GM23248 (cell line): ENCODE measurements at regions not wholly inside any gene's neighbourhood (a gene's known extent, or its start where the extent isn't known, plus 50 kb on each side); places are given as distances from the start of the nearest gene placed in this dataset.

Experiments
- DNase-seq: peaks from one replicate; pipeline ENCODE4 v3.0.0-alpha.2; 2015
- H2AFZ ChIP-seq: fragments of 200-600 bp; sonication (generic); 2 replicates; pipeline ENCODE4 v1.6.1; 2016; ENCODE audit warnings: antibody characterized with exemption
- H3F3A ChIP-seq: fragments of 200-600 bp; sonication (generic); 2 replicates; pipeline ENCODE4 v1.6.1; 2016; ENCODE audit warnings: mild to moderate bottlenecking, antibody characterized with exemption, mixed run types; ENCODE audit not compliant: insufficient read depth
- H3K27ac ChIP-seq: fragments of 200-600 bp; sonication (generic); 2 replicates; pipeline ENCODE4 v1.5.1; 2016; ENCODE audit warnings: mild to moderate bottlenecking
- H3K27me3 ChIP-seq: fragments of 200-600 bp; sonication (generic); replicated peaks from 2 replicates; pipeline ENCODE4 v1.6.1; 2016; ENCODE audit warnings: mild to moderate bottlenecking; ENCODE audit not compliant: insufficient read depth
- H3K36me3 ChIP-seq: fragments of 200-600 bp; sonication (generic); 2 replicates; pipeline ENCODE4 v1.6.1; 2016; ENCODE audit warnings: low read depth, mild to moderate bottlenecking
- H3K4me1 ChIP-seq: fragments of 200-600 bp; sonication (generic); 2 replicates; pipeline ENCODE4 v1.6.1; 2016; ENCODE audit warnings: mild to moderate bottlenecking; ENCODE audit not compliant: insufficient read depth
- H3K4me2 ChIP-seq: fragments of 200-600 bp; sonication (generic); one replicate; pipeline ENCODE4 v1.6.1; 2016; ENCODE audit warnings: mild to moderate bottlenecking; ENCODE audit not compliant: unreplicated experiment
- H3K4me3 ChIP-seq: fragments of 200-600 bp; sonication (generic); 2 replicates; pipeline ENCODE4 v1.5.1; 2016; ENCODE audit warnings: mild to moderate bottlenecking
- H3K79me2 ChIP-seq: fragments of 200-600 bp; sonication (generic); 2 replicates; pipeline ENCODE4 v1.6.1; 2016; ENCODE audit warnings: mild to moderate bottlenecking; ENCODE audit not compliant: insufficient read depth
- H3K9ac ChIP-seq: fragments of 200-600 bp; sonication (generic); 2 replicates; pipeline ENCODE4 v1.6.1; 2016; ENCODE audit warnings: mild to moderate bottlenecking
- H3K9me2 ChIP-seq: fragments of 200-600 bp; sonication (generic); 2 replicates; pipeline ENCODE4 v1.6.1; 2016; ENCODE audit warnings: mixed run types, mild to moderate bottlenecking, moderate library complexity; ENCODE audit not compliant: insufficient read depth
- H3K9me3 ChIP-seq: fragments of 200-600 bp; sonication (generic); one replicate; pipeline ENCODE4 v1.6.1; 2017; ENCODE audit warnings: low read depth
- H4K20me1 ChIP-seq: fragments of 200-600 bp; sonication (generic); 2 replicates; pipeline ENCODE4 v1.6.0; 2016; ENCODE audit not compliant: insufficient read depth
- EZH2 ChIP-seq: fragments of 200-600 bp; sonication (generic); IDR thresholded peaks from 2 replicates; pipeline ENCODE4 v1.6.1; 2018; ENCODE audit warnings: antibody characterized with exemption, mild to moderate bottlenecking; ENCODE audit not compliant: insufficient read depth, poor library complexity, severe bottlenecking
- EZH2phosphoT487 ChIP-seq: fragments of 200-600 bp; sonication (generic); IDR thresholded peaks from 2 replicates; pipeline ENCODE4 v1.6.1; 2018; ENCODE audit warnings: antibody characterized with exemption, moderate library complexity, mild to moderate bottlenecking, low read depth; ENCODE audit not compliant: insufficient read depth
- WGBS, 2 experiments: methylation state at CpG; one replicate each; pipeline ENCODE4 v1.1.6; 2015 to 2017; ENCODE audit warnings: low lambda C conversion rate in 2 of 2, low coverage in 1 of 2; ENCODE audit errors: missing lambda C conversion rate in 2 of 2; 5-methylcytosine and 5-hydroxymethylcytosine counted together
- in situ Hi-C: fragments of 300-500 bp; cut with MboI; formaldehyde crosslinking; loops from 2 replicates; pipeline ENCODE4 v1.15.0; 2020

DNA sequence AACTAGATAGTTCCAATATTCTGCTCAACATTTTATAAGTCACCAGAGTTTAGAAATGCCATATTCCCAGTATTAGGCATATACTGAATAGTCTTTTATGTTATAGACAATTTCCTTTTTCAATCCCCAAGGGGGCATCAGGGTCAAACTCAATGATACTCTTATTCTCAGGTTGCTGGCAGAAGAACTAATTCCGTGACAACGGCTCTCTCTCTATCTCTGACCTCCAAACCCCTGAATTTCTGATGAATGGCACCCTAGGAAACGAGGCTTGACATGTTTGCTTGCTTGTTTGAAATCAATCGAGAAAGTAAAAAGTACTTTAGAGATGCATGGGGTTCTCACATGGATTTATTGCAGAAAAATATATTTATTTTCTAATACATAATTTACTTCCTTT lies 160.1 kb downstream of the CASP12 start:
- Histone ChIP-seq H3K27ac (no peak overlapping the region), H3K9me3 (no peaks in the 10 kb centered on the region), H3K79me2 (no peaks in the 10 kb centered on the region), H3K9me2 (no peaks in the 10 kb centered on the region), H3K4me1 (no peaks in the 10 kb centered on the region), H4K20me1 (no peaks in the 10 kb centered on the region), H3K36me3 (no peaks in the 10 kb centered on the region), H2AFZ (no peak overlapping the region), H3K4me3 (no peak overlapping the region), H3K9ac (no peak overlapping the region), H3F3A (no peaks in the 10 kb centered on the region), H3K27me3 (no peaks in the 10 kb centered on the region), H3K4me2 (no peak overlapping the region)
- in situ Hi-C loops = no loop called here
- no peak for TF ChIP-seq EZH2
- TF ChIP-seq EZH2phosphoT487 = no peak
- DNase-seq = no peak
- 56 to 62% methylated on average over 4 of the region's 4 CpGs for whole genome bisulfite sequencing, 2 experiments

DNA sequence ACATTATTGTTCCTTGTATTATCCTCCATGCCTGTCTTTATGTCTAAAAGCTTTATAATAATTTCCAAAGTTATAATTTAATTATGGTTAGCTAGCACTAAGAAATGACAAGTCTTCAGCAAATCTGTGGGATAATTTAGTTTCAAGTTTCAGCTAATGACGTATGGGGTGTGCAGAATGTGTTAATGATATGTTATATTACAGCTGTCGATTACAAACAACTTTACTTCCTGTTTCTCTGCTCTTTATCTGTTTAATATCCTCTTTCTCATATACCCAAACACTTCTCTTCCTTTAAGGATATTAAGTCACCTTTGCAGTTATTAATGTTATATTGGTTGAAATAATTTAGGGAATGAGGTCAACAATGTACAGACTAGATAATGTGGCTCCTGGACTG lies 161.8 kb downstream of the CASP12 start:
- H3K9ac ChIP-seq = no peak overlapping the region
- H3K79me2 ChIP-seq = no peaks in the 10 kb centered on the region
- no peaks in the 10 kb centered on the region for H3F3A ChIP-seq
- no peak overlapping the region for H3K4me2 ChIP-seq
- WGBS, 2 experiments = 40 to 48% methylated on average over 2 of the region's 2 CpGs
- H3K9me2 ChIP-seq = no peaks in the 10 kb centered on the region
- H2AFZ ChIP-seq = no peak overlapping the region
- no peaks in the 10 kb centered on the region for H4K20me1 ChIP-seq
- no peaks in the 10 kb centered on the region for H3K36me3 ChIP-seq
- no peak for DNase-seq
- H3K27me3 ChIP-seq = no peaks in the 10 kb centered on the region
- no peaks in the 10 kb centered on the region for H3K4me1 ChIP-seq
- no peak overlapping the region for H3K27ac ChIP-seq
- no peaks in the 10 kb centered on the region for H3K9me3 ChIP-seq
- no peak for TF ChIP-seq EZH2phosphoT487
- no peak for TF ChIP-seq EZH2
- H3K4me3 ChIP-seq = no peak overlapping the region
- in situ Hi-C loops = no loop called here

- Histone ChIP-seq H3K9me3 (no peaks in the 10 kb centered on the region), H2AFZ (no peak overlapping the region), H3K4me2 (no peak overlapping the region), H3K27me3 (no peaks in the 10 kb centered on the region), H3K9me2 (no peaks in the 10 kb centered on the region), H4K20me1 (no peaks in the 10 kb centered on the region), H3K79me2 (no peaks in the 10 kb centered on the region), H3K4me3 (no peak overlapping the region), H3K9ac (no peak overlapping the region), H3K27ac (no peak overlapping the region), H3F3A (no peaks in the 10 kb centered on the region), H3K4me1 (no peaks in the 10 kb centered on the region), H3K36me3 (no peaks in the 10 kb centered on the region)
- TF ChIP-seq EZH2 (no peak), EZH2phosphoT487 (no peak)
- no peak for DNase-seq
- in situ Hi-C loops = no loop called here
Measured at GRCh38 chr11:104734998-104735397, 163.3 kb downstream of the CASP12 start.

GRCh38 chr11:104731890-104732289 lies 166.4 kb downstream of the CASP12 start:
- Histone ChIP-seq H3K79me2 (no peaks in the 10 kb centered on the region), H3K4me3 (no peak overlapping the region), H3F3A (no peaks in the 10 kb centered on the region), H3K27me3 (no peaks in the 10 kb centered on the region), H3K36me3 (no peaks in the 10 kb centered on the region), H3K4me1 (no peaks in the 10 kb centered on the region), H3K9ac (no peak overlapping the region), H3K27ac (no peak overlapping the region), H3K9me3 (no peaks in the 10 kb centered on the region), H3K4me2 (no peak overlapping the region), H4K20me1 (no peaks in the 10 kb centered on the region), H2AFZ (no peak overlapping the region), H3K9me2 (no peaks in the 10 kb centered on the region)
- DNase-seq = no peak
- WGBS, 2 experiments = 88 to 91% methylated on average over 1 of the region's 1 CpG
- in situ Hi-C loops = no loop called here
- TF ChIP-seq EZH2phosphoT487 = no peak
- TF ChIP-seq EZH2 = no peak

DNA sequence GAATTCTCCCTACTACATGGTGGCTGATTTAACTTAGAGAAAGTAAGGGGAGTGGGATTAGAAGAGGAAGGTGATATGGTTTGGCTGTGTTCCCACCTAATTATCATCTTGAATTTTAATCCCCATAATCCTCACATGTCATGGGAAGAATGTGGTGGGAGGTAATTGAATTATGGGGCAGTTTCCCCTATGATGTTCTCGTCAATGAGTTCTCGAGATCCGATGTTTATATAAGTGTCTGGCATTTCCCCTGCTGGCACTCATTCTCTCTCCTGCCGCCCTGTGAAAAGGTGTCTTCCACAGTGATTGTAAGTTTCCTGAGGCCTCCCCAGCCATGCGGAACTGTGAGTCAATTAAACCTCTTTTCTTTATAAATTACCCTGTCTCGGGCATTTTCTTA lies 169.3 kb downstream of the CASP12 start:
- H4K20me1 ChIP-seq = no peaks in the 10 kb centered on the region
- no peaks in the 10 kb centered on the region for H3K36me3 ChIP-seq
- no peaks in the 10 kb centered on the region for H3K9me2 ChIP-seq
- H3K79me2 ChIP-seq = no peaks in the 10 kb centered on the region
- no peak for DNase-seq
- H3K27ac ChIP-seq = no peak overlapping the region
- no peaks in the 10 kb centered on the region for H3K9me3 ChIP-seq
- in situ Hi-C loops = no loop called here
- no peaks in the 10 kb centered on the region for H3K27me3 ChIP-seq
- TF ChIP-seq EZH2 (no peak), EZH2phosphoT487 (no peak)
- H3K4me3 ChIP-seq = no peak overlapping the region
- no peaks in the 10 kb centered on the region for H3K4me1 ChIP-seq
- H3K9ac ChIP-seq = no peak overlapping the region
- no peak overlapping the region for H3K4me2 ChIP-seq
- WGBS, 2 experiments = 93 to 94% methylated on average over 6 of the region's 6 CpGs
- no peak overlapping the region for H2AFZ ChIP-seq
- no peaks in the 10 kb centered on the region for H3F3A ChIP-seq
